GM21423 (cell line): ENCODE measurements at regions not wholly inside any gene's neighbourhood (a gene's known extent, or its start where the extent isn't known, plus 50 kb on each side); places are given as distances from the start of the nearest gene placed in this dataset.
"Not testable (repeated sequence)": the region's sequence is repeated elsewhere in the genome, so short reads cannot be mapped to it uniquely, and the experiment has no call there.

Source experiments
- ATAC-seq: cut with Tn5 transposase; IDR thresholded peaks from one replicate; pipeline ENCODE4 v1.9.1; 2021; ENCODE audit warnings: mild to moderate bottlenecking, moderate library complexity; ENCODE audit not compliant: unreplicated experiment

DNA sequence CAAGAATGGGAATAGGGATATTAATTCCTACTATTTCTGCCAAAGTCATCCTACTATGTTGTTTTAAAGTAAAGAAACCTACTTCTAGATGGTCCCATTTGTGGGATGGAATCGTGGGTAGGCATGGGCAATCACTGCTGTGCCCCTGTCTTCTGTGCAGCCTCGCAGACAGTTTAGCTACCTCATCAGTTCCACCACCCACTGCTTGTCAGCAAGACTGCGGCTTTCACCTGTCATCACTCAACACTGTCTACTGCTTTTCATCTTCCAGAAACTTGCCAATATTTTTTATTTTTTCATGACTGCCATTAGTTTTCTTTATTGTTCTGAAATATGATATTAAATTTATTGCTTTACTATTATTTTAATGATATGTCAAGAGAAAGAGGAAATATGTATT lies 368.1 kb upstream of the KYNU start:
- no peak for ATAC-seq

DNA sequence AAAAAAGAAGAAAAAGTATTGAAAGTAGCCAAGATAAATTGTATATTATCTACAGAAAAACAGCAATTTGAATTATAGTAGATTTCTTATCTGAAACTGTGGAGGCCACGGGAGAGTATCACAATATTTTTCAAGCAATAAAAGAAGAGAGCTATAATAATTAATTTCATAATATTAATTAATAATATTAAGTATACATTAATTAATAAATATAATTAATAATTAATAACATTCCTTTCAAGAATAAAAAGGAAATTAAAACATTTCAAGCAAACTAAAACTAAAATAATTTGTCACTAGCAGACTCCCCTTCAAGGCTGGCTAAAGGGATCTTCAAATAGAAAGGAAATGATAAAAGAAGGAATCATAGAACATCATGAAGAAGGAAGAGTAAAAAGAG lies 372.7 kb upstream of the KYNU start:
- no peak for ATAC-seq

DNA sequence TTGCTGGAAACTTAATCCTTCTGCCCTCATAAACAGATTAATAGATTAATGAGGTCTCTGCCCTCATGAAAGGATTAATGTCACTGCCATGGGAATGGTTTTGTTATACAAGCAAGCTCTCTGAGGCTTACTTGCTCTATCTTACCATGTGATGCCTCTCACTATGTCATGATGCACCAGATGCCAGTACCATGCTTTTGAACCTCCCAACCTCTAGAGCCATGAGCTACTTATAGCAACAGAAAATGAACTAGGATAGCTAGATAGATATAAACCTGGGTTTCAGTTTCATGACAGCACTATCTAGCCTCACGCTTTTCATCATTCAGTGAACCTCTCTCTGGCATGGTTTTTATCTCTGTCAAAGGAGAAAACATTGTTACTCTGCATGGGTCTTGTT lies 371.6 kb upstream of the LRP1B start:
- no peak for ATAC-seq

DNA sequence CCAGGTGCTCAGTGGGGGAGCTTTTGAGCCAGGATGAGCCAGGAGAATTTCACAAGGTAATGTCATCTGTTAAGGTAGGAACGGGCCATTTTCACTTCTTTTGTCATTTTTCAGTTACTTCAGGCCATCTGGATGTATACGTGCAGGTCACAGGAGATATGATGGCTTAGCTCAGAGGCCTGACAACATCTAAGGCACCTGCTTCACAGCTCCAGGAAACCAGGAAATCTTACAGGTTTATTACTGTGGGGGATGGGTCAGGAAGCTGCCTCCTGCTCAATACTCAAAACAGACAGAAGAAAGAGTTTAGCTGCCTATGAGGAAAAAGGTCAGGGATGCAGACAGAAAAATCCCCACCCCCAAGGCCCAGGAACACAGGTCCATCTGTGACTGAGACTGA lies 364.3 kb upstream of the LRP1B start:
- ATAC-seq, result no peak

DNA sequence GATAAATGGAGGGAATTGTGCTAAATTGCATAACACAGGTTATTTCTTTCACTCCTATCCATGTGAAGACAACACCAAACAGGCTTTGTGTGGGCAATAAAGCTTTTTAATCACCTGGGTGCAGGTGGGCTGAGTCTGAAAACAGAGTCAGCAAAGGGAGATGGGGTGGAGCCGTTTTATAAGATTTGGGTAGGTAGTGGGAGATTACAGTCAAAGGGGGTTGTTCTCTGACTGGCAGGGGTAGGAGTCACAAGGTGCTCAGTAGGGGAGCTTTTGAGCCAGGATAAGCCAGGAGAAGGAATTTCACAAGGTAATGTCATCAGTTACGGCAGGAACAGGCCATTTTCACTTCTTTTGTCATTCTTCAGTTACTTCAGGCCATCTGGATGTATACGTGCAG lies 358.8 kb upstream of the LRP1B start:
- not testable (repeated sequence) for ATAC-seq

DNA sequence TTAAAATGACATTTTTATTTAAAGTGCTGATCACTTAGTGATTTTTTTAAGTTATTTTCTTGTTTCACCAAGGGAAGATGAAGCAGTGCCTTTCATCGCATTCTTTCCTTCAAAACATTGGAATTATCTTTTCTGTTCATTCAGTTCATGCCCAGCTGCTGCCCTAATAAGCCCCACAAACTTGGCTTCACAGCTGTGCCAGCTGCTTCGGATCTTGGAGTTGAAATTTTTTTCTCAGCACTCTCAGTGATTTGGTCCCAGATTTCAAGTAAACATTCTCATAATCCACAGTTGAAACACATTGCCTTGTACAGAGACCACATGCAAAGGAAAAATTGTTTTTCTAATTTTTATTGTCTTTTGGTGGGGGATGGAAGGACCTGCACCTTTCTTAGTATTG lies 353.3 kb upstream of the LRP1B start:
- ATAC-seq, result no peak

DNA sequence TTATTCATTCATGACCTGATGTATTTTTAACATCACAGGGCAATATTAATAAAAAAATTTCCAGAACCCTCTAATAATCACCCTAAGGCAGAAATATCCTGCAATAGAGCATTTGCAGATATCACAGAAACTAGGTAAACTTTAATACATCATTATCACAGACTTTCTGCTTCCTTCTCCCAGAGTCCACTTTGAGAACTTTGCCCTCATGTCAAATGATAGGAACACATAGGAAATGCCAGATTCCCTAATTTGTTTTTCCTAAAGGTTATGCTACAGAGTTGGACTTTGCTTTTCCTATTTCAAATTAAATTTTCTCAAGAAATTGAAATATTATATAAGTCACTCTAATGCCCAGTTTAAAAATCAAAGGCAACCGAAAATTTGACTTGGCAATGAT lies 352.8 kb upstream of the LRP1B start:
- ATAC-seq, result no peak

DNA sequence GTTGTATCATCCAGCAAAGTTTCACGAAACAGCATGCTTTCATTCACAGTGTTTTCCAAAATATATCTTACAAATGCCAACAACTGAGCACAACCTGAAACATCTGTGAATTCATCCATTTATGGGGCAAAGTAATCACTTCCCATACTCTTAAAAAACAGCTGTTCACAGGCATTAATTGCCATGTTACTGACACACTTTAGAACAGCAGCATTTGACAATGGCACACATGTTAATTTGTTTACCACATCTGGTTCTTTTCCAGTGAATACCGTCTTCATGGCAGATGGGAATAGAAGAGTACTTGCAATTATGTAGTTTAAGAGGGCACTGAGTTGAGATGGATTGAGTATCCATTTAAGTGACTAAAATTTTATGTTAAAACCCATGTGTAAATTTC lies 347.4 kb upstream of the LRP1B start:
- no peak for ATAC-seq

DNA sequence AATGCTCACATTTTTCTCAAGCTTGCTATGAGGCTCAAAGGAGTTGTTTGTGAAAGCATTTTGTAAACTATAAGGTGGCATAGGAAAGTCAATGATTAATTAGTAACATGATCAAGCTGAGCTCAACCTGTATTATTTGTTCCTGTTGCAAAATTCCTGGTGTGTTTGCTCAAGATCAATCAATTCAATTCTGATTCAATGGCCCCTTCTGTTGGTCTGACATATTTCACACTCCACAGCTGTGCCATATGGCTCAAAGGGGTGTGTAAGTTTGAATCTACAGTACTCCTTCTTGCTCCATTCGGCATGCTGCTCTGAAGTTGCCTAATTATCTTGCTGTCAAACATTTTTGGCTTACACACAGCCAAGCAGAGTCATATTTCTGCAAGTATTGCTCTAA lies 341.6 kb upstream of the LRP1B start:
- no peak for ATAC-seq

DNA sequence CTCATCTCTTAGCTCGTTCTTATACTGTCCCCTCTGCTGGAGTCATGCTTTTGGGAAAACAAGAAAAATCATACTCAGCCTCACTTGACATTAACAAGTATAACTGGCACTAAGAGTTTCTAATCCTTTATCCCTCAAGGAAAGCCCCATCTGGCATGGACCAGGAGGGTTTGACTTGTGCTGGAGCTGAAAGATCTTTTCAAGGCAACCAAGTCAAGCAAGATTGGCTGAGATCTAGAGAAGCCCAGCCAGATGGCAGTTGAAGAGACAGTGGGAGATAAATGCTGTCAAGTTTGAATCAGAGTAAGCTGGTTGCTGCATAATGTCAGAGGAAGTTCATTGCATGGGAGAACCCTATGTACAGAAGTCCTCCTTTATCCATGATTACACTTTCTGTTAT lies 336.5 kb upstream of the LRP1B start:
- no peak for ATAC-seq

DNA sequence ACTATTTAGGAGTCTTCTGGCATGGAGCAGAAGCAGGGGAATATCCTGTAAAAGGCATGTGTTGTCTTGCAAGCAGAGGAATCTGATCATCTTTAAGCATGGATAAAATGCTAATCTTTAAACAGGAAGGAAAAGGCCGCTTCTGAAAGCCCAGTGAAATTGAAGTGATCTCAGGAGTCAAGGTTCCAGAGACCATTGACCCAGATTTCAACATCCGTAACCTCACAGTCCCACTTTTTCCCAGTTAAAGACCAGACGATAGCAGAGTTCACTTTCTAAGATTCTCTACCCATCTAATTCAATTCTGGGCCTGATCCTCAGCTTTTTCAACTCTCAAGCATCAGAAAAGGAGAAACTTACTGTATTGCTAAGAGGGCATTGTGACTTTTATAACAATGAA lies 332.2 kb upstream of the LRP1B start:
- no peak for ATAC-seq

DNA sequence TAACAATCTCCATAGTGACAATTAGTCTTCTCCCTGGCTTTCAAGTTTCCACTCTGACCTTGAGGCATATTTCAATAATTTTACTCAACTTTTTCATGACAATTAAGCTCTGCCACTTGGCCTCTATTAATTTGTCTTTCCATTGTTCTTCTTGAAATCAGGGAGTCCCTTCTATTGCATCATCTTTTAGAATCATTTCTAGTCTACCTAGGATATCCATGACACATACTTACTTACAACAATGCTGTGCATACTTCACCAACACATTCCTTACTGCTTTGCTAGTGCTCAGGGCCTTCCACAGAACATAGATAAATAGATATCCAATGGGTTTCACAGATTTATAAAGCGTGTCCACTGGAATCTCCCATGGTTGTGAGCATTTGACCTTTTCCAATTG lies 331.5 kb upstream of the LRP1B start:
- ATAC-seq, result no peak

DNA sequence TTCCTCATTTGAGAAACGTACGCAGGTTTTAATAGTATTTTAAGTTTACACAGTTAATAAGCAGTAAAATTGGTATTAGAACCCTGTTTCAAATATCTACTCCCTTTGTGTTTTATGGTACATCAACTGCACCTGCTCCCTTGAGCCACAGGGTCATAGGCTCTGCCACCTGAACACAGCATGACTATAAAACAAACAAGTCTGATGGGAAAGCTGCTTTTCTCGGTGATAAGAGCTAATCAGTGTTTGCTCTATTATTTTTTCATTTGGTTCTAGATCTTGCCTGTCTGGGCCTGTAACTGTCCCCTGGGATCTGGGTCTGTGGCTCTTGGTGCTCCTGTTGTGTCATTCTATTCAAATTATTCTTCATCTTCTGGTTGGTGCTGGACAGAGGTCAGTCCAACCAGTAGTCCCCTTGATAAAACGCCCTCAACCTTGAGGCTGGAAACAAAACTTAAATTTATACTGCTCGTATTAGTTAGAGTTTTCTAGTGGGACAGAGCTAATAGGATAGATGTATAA lies 314.8 kb upstream of the LRP1B start:
- no peak for ATAC-seq

DNA sequence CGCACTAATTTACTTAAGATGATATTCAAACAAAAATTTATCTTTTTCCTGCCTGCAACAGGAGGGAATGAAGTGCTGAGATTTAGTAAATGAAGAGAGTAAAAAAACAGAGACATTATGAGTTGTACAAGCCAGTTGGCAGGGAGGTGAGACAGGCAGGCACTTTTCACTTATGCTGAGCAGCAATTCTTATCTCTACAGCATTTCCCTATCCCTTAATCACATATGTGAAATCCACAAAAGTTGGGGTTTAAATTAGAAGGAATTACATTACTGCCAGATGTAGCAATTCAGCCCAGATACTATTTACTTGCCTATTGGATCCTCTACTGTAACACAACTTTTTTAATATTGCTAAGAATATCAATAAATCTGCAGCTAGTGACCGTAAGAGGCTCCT lies 314.2 kb upstream of the LRP1B start:
- no peak for ATAC-seq

DNA sequence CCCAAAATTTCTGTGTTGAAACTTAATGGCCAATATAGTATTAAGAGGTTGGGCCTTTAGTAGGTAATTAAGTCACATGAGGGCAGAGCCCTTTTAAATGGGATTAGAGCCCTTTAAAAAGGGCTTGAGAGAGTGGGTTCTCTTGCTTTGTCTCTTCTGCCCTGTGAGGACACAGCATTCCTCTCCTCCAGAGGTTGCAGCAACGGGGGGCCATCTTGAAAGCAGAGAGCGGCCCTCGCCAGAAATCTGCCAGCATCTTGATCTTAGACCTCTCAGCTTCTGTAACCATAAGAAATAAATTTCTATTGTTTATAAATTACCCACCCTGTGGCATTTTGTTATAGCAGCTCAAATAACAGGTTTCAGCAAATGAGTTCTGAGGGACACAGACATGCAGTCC lies 305.0 kb upstream of the LRP1B start:
- no peak for ATAC-seq

DNA sequence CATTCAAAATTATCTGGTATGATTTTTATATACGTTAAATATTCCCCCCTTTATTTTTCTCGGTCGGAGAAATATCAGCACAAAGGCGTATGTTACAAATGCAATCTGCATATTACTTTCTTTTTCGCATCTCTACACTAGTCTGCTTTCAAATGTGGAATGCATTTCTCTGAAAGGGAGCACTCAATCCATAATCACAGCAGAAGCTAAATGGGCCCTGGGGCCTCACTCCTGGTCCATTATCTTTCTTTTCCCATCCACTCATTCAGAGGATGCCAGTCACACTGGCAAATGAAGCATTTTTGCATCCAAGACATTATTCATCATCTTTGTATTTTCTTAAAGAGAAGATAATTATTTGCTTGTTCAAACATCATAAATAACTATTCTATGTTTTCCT lies 295.2 kb upstream of the LRP1B start:
- no peak for ATAC-seq

DNA sequence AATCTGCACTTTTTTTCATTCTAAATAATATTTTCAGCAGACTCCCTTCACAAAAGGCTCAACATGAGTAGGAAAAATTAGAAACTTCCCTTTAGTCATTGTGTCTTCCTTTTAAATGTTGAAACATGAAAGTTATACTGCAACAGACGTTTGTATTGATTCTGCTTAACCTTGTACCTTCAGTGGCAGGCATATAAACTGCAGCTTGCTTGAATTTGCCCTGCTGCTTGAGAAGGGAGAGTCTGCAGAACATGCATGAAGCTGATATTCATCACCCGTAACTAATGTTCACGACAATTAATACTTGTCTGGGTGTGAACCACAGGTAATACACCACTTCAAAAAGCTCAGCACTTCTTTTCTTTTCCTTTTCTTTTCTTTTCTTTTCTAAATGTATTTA lies 294.7 kb upstream of the LRP1B start:
- no peak for ATAC-seq

DNA sequence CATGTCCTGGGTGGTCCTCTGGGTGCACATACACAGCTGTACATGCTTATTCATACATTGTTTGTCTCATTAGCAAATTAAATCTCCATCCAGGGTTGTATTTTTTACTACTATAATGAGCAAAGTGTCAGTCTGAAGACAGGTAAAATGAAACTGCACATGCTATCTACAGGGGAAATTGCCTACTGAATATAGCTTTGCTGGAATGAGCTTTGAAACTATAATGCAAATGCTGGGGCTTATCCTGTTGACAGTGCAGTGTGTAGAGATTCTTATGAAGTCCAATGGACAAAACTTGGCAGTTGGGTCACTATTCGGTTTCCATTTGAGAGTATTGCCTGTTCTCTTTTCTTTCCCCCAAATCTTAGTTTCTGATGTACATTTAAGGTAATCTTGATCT lies 292.8 kb upstream of the LRP1B start:
- no peak for ATAC-seq

DNA sequence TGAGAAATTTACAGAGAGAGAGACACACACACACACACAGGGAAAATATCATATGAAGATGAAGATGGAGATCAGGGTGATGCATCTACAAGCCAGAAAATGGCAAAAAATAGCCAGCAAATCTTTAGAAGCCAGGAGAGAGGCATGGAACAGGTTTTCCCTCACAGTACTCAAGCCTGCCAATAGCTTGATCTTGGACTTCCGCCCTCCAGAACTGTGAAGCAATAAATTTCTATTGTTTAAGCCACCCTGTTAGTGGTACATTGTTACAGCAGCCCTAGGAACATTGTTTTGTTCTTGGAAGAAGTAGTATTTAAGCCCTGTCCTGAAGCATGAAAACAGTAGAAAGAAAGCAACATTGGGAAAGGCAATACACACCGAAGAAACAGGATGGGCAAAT lies 292.0 kb upstream of the LRP1B start:
- ATAC-seq, result no peak

DNA sequence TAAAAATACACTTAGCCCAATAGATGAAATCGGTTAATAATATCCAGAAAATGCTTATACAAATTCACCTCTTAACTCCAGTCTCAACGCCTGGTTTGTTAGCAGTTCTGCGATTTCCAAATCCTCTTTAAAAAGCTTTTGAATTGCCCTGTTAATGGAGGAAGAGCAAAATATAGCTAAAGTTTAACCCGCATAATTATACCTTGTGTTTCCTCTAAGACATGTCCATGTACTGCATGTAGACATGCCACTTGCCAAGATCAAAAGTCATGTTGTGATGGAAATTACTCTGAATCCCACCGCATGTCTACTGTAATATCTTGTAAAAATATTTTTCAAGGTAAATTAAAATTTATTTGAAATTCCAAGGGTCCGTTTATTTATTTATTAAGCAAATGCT lies 291.2 kb upstream of the LRP1B start:
- ATAC-seq, result no peak

DNA sequence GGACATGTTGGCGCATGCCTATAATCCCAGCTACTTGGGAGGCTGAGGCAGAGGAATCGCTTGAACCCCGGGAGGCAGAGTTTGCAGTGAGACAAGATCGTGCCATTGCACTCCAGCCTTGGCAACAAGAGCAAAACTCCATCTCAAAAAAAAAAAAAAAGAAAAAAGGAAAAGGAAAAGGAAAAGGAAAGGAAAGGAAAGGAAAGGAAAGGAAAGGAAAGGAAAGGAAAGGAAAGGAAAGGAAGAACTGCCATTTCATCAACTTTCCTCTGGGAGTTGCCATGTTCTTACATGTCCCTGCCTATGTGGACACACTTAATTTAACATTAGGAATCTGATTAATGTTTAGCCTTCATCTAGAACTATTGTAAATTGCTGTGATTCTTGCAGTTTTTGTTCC lies 287.9 kb upstream of the LRP1B start:
- not testable (repeated sequence) for ATAC-seq

DNA sequence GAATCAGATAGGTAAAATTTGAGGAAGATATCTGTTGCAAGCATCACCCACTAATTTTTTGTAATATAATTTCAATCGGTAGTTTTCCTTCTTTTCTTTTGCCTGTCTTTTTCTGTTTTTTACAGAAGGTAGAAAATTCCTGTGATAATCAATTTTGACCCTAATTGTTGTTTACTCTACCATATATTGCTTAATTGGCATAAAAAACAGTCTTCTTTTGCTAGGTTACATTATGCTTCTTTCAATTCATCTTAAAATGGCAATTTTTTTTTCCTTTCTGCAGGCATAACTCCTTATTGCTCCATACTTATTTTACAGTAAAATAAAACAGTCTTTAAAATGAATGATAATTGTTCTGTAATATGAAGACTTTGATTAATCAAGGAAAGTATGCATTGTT lies 286.2 kb upstream of the LRP1B start:
- no peak for ATAC-seq

DNA sequence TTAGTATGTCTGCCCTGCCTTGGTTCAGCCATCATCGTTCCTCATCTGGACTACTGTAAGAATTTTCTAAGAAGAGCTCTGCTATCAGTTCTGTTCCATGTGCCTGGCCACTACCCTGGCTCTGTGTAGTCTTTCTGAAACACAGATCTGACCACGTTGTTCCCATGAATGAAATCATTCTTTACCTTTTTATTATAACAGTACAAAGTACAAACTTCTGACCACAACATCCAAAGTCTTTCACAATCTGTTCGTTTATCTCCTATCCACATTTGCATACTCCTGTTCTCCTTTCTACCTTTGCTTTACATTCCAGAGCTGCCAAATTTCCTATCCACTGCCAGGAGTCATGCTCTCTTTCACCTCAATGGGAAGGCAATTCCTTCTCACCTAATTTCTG lies 284.6 kb upstream of the LRP1B start:
- ATAC-seq, result no peak

DNA sequence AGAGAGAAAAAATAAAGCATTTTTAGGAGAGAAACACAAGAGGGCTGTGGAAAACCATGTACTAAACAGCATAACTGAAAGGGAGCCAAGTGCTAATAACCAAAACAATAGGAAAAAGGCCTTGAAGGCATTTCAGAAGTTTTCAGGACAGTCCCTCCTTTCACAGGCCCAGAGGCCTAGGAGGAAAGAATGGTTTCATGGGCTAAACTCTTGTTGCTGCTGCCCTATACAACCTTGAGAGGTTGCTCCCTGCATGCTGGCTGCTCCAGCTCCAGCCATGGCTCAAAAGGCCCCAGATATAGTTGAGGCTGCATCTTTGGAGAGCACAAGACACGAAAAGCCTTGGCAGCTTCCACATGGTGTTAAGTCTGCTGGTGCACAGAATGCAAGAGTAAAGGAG lies 267.4 kb upstream of the LRP1B start:
- no peak for ATAC-seq
